SIG-M5 (cell line): ENCODE measurements at regions not wholly inside any gene's neighbourhood (a gene's known extent, or its start where the extent isn't known, plus 50 kb on each side); places are given as distances from the start of the nearest gene placed in this dataset.

ENCODE experiments used
- DNase-seq: peaks from one replicate; lab custom pipeline; 2025; lab: John Stamatoyannopoulos, UW

DNA sequence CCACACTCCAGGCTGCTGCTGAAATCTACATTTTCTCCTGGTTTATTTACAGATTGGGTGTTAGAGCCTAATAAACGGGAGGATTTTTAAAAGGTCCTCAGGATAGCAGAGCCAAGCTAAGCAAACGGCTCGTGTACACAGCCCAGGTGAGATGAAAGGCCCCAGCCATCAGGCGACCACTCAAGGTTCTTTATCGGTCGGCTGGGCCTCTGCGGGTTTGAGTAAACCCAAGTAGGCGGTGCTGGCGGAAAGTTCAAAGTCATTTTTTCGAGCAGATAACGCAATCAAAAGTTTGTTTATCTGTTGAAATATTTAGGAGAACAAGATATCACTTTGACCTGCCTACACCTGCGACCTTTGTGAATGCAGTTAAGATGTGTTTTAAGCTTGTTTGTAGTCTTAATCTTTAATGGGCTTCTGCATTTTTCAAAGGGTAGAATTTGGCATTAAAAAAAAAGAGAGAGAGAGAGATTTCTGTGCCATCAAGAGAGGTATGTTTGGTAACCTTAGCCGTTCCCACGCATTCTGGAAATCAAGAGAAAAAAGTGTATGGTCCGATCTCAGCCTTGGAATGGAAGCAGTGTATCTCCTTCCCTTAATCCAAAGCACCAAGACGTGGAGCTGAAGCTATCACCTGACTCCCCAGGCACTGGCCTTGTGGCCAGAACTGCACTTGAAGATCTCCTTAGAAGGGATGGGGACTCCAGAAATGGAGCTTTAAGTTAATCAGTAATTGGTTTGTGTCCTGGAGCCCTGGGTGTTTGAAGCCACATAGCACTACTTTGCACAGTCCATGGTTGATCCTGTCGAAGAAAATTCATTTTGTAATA is 301.7 kb upstream of the IRX5 start:
- no peak for DNase-seq

DNA sequence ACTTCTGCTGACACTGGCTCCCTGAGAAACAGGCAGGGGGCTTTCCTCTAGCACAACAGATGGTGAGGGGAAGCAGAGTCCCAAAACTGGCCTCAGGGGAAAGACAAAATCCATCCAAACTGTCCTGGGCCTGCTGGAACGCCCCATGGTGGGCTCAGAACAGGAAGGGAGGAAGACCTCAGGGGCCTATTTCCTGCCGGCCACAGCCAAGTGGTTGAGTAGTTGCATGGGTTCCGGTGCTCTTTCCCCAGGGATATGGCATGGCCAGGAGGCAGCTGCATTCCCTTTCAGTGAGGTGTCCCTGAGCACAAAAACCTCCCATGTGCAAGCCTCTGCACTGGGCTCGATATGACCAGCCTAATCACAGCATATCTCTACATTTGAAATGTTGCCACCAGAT is 303.0 kb upstream of the IRX5 start:
- DNase-seq: no peak

DNA sequence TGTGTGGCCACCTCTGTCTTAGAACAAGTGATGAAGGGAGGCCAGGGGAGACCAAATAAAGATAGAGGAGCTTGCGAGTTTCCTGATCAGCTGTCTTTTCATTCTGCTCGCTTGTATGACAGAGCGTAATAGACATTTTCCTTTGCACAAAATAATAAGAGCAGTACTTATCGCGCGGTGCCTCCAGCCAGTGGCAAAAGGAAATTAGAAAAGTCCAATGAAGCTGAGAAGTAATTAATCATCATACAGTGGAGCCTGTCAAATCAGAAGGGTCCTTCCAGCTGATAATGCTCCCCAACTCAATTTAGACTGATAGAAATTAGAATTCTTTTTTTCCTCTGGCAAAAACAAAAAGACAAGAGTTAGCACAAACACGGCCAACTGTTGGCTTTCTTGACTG is 307.0 kb upstream of the IRX5 start:
- no peak for DNase-seq

DNA sequence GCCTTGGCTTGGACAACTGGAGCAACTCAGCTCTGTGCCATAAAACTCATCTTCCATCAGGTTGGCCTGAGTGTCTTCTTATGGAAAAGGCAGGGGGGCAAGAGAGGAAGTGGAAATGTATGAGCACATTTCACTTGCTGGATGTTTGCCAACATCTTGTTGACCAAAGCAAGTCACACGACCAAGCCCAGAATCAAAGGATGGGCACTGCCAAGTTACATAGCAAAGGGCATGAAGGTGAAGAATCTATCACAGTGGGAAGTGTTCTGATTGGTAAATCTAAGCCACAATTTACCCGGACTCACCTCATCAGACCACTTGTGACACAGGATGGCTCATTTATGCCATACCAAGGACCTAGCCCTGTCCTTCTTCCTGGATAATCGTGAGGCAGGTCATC is 310.5 kb upstream of the IRX5 start:
- DNase-seq: no peak

DNA sequence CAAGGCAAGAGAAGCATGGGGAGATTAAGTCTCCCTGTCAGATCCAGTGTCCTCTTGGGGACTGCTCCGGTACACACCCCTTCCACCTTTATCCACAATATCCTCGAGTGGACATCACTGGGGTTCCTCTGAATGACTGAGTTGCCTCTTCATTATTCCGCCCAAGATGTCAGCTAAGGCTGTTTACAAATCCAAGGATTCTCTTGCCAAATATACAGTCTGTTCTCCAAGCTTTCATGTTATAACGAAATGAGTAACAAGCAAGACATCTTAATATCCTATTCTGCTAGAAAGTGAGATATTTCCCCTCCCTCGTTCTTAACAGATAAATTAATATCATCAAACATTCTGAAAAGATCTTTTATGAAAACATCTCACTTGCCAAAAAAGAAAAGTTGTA is 314.1 kb upstream of the IRX5 start:
- DNase-seq: no peak

DNA sequence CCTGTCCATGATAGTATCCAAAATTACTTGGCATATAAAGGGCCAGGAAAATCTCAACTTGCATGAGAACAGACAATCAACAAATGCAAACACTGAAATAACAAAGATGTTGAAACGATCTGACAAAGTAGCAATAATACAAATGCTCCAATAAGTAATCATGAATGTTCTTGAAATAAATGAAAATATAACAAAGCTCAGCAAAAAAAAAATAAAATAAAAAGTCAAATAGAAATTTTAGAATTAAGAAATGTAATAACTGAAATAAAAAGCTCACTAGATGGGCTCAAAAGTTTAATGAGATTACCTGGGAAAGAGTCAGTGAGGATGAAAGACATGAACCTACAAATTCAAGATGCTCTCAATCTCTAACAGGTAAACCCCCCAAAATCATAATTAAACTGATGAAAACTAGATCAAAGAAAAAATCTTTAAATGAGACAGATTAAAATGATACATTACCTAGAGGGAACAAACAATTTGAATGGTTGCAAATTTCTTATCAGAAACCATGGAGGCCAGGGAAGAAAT is 319.0 kb upstream of the IRX3 start:
- DNase-seq: no peak

DNA sequence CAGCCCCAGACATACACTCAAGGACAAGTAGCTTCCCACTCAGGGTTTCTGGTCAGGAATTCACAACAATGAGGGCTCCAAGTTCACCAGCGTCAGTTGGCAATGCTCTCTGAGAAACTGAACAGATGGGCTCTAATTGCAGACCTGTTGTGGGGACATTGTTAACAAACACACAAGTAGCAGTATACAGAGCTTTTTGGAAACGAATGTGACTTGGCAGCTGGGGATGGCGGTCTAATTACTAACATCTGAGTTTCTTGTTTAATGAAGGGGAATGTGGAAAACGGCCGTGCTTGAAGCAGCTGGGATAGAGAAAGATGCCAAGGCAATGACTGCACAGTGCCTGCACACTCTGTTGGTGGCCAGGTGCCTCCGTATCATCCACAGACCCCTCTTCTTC is 316.1 kb upstream of the IRX3 start:
- no peak for DNase-seq

DNA sequence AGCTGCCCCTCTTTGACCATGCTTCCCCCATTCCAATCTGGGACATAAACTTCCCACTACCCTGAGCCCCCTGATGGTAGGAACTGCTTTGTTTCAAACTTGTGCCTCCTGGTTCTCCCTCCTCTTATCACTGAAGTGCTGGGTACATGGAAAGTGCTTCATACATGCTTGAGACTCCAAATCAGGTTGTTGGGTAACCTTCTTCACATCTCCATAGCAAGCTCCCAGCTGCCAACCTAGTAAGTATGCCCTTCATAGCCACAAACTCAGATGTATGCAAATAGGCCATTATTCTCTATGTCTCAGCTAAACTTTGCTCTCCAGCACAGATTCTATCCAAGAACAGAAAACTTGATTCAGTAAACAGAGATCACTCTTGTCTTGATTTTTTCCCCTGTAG is 310.6 kb upstream of the IRX3 start:
- DNase-seq: no peak

DNA sequence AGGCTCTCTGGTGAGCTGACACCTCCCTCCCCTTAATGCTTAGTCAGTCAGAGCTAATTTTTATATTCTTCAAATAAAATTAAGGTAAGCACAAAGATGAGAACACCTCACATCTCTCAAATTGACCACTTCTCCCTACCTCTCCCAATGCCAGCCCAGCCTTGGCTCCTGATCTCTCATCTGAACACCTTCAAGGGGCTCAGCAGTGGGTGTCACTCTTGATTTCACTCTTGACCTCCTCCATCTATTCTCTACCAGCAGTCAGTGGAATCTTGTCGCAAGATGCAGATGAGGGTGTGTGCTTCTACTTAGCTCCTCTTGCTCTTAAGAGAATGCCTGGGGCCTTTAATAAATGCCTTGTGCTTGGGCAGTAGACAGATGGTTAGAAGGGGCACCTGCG is 309.0 kb upstream of the IRX3 start:
- DNase-seq: no peak

DNA sequence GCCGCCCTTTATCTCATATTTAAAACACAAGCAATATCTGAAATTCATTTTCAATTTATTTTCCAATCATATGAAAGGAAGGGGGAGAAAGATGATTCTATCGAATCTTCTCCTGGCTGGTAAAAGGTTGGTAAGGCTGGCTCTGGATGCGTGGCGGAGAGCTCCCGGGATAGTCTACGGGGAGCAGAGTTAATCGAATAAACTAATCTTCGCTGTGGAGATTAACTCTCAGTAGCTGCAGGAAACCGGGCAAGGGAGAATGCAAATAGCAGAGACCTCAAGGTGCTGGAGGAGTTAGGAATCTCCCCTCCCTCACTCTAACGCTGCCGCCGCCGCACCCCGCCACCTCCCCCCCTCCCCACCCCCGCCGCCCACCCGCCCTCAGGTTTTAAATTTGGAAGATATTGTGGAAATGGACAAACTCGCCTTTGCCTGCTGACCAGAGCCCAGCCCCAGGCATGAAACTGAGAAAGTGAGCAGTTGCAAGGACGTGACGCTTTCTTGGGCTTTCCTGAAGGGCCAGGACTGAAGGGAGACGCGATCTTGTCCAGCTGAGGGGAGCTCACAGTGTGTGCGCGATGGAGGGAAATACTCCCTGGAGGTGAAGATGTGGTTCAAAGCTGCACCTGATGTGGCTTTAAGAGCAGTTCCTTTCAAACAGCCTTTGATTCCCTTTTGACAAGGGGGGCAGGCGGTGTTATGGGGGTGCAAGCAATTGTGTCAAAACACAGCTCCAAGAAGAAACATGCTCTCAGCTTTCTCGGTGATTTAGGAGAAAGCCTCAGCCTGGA is 308.2 kb upstream of the IRX3 start:
- no peak for DNase-seq

DNA sequence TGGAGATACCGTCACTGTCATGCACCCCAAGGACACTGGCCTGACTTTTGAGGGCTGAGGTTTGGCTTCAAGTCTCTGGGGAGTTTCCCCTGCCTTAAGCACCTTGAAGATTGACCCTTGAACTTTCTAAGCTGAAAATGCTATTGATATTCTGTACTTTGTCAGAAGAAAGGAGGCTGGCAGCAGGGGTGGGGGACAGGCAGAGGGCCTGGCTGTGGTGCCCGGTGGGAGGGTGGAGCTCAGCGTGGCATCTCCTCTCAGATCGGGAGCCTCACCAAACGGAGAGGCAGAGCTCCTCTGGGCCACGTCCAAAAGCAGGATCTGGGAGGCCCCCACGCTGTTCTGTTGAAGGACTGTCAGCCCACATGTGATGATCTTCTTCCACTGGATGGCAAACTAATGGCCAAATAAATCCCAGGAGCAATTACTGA is 305.2 kb upstream of the IRX3 start:
- no peak for DNase-seq

DNA sequence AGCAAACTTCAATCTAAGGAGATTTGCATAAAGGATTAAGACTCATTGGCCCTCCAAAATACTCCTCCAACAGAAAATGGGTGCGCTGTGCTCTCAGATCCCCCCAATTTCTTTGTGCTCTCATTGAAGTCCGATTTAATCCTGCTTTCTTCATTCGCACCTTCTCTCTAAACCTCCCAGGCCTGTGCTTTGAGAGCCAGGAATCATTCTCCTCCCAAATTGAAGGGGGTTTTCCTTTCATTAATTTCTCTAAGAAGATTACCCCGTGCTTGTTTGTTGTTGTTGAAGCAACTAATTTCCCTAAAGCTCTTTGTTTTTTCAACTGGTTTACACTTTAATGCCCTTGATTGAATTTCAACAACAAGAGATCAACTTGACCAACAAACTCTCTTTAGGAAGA is 304.2 kb upstream of the IRX3 start:
- DNase-seq: no peak

DNA sequence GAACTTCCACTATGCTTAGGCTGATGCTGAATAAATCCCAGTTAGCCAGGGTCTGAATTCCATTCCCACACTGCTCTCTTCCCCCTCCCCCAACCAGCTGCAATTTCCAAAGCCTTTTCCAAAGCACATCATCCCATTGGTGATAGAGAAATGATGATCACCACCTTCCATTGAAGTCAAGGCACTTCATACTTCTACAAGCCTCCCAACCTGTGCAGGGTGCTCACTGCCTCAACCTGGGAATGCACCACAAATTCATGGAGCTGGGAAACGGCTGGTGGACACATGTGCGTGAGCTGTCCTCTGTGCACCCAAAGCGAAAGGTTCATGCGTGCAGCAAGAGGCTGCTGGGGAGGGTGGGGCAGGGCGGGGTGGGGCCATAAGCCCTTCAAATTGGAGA is 302.7 kb upstream of the IRX3 start:
- no peak for DNase-seq

DNA sequence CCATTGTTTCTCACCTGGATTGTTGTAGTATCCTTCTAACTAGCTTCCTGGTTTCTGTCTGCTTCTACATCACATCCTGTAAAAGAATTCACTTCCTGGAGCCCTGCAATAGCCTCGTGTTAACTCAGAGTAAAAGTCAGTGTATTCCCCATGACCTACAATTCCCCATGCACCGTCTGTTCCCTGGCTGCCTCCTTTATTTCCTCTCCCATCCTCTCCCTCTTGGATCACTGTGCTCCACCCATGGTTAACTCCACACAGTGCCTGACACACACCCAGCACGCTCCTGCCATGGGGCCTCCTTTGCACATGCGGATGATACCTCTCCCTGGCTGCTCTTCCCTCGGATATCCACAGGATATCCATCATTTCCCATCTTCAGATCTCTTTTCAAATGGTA is 301.4 kb upstream of the IRX3 start:
- no peak for DNase-seq

DNA sequence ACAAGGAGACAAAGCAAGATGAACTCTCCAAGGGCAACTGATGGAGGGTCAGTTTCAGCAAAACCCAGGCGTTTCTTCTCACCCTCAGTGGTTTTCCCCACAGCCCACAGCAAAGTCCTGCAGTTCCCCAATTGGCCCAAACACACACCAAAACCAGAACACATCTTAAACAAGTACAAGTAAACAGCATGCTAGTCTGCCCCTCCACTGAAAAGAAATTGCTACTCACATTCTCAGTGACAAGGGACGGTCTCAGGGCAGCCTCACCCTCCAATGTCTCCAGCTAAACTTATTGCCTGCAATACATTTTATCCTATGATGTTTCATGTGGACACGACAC is 300.6 kb upstream of the IRX3 start:
- DNase-seq: no peak

DNA sequence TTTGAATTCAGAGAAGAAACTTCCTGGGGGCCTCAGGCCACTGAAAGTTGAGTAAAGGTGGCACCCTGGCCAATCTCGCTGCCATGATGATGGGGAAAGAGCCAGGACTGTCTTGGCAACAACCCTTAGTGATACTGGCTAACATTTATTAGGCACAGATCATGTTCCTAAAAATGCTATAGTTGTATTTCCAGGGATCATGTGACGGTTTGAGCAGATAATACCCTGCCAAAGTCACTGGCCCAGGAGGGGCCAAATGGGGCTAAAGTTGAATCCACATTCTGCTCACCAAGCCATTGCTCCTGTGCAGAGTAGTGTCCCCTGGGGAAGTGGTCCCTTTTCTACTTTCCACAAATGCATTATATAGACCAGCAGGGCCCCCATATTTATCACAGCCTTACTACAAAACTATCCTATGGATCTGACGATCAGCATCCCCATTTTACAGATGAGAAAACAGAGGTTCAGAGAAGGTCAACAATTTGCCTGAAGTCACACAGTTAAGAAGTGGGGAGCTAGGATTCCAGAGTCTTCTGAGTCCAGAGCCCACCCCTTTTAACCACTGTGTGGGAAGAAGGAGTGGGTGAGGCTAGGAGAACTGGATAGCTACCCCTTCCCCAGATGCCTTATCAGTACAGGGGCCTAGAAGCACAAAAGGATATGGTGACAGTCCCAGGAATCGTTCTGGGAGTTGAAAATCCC is 300.0 kb upstream of the IRX3 start:
- DNase-seq: no peak

DNA sequence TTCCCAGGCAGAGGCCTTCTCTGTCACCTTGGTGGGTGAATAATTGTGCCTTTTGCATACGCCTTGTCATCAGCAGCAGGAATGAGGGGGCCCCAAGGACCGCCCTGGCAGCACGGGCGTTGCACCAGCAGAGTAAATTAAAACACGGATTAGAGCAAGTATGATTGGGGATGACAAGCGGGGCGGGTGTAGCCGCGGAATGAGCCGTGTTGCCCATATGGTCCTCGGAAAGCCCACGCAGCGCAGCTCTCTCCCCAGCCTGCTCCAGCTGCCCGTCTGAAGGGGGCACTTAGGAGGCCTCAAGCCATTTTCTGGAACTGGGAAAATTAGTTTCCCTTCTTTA is 299.4 kb upstream of the IRX3 start:
- DNase-seq: no peak

DNA sequence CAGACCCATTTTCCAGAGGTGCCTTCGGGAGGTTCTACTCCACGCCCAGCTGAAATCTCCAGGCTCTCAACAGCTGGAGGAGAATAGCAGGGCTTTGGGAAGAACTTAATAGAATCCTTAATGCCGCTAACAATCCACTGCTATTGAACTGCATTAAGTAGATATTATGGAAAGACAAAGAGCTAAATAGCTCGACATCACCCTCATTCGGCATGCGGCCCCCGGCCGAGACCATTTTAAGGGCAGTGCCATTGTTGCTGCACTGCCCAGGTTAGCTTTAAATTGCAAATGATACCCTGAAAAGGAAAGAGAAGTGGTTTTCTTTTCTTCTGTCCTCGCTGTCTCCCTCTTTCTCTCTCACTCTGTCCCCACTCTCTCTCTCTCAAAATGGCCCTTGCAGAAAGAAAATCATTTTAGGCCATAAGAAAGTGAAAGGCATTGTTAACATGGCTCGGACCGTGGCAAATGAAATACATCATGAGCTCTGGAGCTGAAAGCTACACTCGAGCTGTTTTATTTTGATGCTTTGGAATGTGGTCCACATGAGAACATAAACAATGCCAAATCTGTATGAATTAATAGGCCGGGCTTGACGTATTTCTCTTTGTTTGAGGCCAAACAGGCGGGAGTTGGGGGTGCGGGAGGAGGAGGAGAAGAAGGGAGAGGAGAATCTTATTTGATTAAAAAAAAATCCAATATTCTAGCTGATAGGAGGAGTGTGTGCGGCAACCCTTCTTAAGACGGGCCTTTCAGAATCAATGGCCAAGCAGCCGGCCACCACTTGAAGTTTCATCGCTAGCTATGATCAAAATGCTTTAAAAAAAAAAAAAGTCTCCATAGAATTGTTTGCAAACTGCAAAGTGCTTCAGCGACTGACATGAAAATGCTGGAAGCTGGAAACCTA is 298.8 kb upstream of the IRX3 start:
- DNase-seq: no peak

DNA sequence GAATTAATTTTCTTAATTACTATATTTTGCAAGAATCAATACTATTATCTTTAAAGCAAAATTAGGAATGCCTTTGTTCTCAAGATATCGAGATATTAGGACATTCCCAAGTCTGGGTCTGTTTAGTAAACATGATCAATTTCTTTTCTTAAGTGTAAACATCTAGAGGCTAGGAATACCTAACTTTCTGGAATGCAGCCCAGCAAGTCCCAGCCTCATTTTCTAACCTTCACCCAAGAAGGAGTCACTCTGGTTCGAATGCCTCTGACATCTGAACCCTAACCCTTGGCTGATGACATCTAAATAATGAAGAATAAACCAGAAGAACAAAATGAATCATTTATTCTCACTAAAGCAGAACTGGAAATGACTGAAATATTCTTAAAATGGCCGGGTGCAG is 297.5 kb upstream of the IRX3 start:
- DNase-seq: no peak

DNA sequence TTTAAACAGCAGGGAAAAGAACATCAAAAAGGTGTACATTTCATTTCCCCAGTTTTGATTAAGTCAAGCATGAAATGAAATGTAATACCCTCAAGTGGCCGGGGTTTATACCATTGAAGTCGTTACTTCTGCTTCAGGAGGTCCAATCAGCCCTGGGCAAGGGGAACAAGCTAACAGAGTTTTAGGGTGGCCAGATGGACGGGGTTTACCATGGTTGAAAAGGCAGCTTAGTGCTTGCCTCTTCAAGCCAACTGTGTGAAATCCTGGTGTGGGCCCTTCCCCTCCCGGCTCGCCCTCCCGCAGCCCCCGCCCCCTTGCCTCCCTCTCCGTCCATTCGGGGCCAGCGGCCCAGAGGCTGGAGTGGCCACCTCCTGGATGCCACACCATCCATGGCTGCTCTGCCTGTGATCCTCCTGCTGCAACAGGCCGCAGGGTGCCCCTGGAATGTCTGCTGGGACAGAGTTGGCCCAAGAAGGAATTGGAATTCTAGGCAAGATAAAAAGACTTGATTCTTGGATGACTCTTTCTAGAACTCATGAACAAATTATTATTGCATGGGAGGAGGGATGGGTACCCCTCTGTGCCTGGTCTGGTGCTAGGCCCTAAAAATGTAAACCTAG is 296.2 kb upstream of the IRX3 start:
- no peak for DNase-seq

DNA sequence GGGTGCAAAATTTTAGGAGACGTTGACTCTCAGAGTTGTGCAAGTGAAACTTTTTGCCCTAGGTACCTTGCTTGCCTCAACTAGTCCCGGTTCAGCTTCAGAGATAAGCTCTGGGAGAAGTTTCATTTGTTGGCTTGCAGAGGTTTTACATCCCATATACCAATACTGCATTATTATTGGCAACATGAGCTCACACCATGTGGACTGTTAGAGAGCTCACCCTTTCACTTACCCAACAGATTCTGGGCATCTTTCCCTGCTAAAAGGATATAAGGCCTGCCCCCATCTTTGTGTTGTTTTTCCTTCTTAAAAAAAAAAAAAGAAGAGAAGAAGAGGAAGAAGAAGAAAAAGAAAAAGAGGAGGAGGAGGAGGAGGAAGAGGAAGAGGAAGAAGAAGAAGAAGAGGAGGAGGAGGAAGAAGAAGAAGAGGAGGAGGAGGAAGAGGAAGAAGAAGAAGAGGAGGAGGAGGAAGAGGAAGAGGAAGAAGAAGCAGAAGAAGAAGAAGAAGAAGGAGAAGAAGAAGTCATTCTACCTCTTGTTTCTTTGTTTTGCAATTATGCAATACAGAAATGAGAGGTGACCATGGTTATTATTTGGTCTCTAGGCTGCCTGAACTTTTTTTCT is 292.6 kb upstream of the IRX3 start:
- DNase-seq: no peak
